GM23248 (cell line): ENCODE measurements at regions not wholly inside any gene's neighbourhood (a gene's known extent, or its start where the extent isn't known, plus 50 kb on each side); places are given as distances from the start of the nearest gene placed in this dataset.
A peak's percentile ranks its signal among the peaks of the same experiment; 100 is the strongest.

Source experiments
- DNase-seq: peaks from one replicate; pipeline ENCODE4 v3.0.0-alpha.2; 2015
- H2AFZ ChIP-seq: fragments of 200-600 bp; sonication (generic); 2 replicates; pipeline ENCODE4 v1.6.1; 2016; ENCODE audit warnings: antibody characterized with exemption
- H3F3A ChIP-seq: fragments of 200-600 bp; sonication (generic); 2 replicates; pipeline ENCODE4 v1.6.1; 2016; ENCODE audit warnings: mild to moderate bottlenecking, antibody characterized with exemption, mixed run types; ENCODE audit not compliant: insufficient read depth
- H3K27ac ChIP-seq: fragments of 200-600 bp; sonication (generic); 2 replicates; pipeline ENCODE4 v1.5.1; 2016; ENCODE audit warnings: mild to moderate bottlenecking
- H3K27me3 ChIP-seq: fragments of 200-600 bp; sonication (generic); replicated peaks from 2 replicates; pipeline ENCODE4 v1.6.1; 2016; ENCODE audit warnings: mild to moderate bottlenecking; ENCODE audit not compliant: insufficient read depth
- H3K36me3 ChIP-seq: fragments of 200-600 bp; sonication (generic); 2 replicates; pipeline ENCODE4 v1.6.1; 2016; ENCODE audit warnings: low read depth, mild to moderate bottlenecking
- H3K4me1 ChIP-seq: fragments of 200-600 bp; sonication (generic); 2 replicates; pipeline ENCODE4 v1.6.1; 2016; ENCODE audit warnings: mild to moderate bottlenecking; ENCODE audit not compliant: insufficient read depth
- H3K4me2 ChIP-seq: fragments of 200-600 bp; sonication (generic); one replicate; pipeline ENCODE4 v1.6.1; 2016; ENCODE audit warnings: mild to moderate bottlenecking; ENCODE audit not compliant: unreplicated experiment
- H3K4me3 ChIP-seq: fragments of 200-600 bp; sonication (generic); 2 replicates; pipeline ENCODE4 v1.5.1; 2016; ENCODE audit warnings: mild to moderate bottlenecking
- H3K79me2 ChIP-seq: fragments of 200-600 bp; sonication (generic); 2 replicates; pipeline ENCODE4 v1.6.1; 2016; ENCODE audit warnings: mild to moderate bottlenecking; ENCODE audit not compliant: insufficient read depth
- H3K9ac ChIP-seq: fragments of 200-600 bp; sonication (generic); 2 replicates; pipeline ENCODE4 v1.6.1; 2016; ENCODE audit warnings: mild to moderate bottlenecking
- H3K9me2 ChIP-seq: fragments of 200-600 bp; sonication (generic); 2 replicates; pipeline ENCODE4 v1.6.1; 2016; ENCODE audit warnings: mixed run types, mild to moderate bottlenecking, moderate library complexity; ENCODE audit not compliant: insufficient read depth
- H3K9me3 ChIP-seq: fragments of 200-600 bp; sonication (generic); one replicate; pipeline ENCODE4 v1.6.1; 2017; ENCODE audit warnings: low read depth
- H4K20me1 ChIP-seq: fragments of 200-600 bp; sonication (generic); 2 replicates; pipeline ENCODE4 v1.6.0; 2016; ENCODE audit not compliant: insufficient read depth
- EZH2 ChIP-seq: fragments of 200-600 bp; sonication (generic); IDR thresholded peaks from 2 replicates; pipeline ENCODE4 v1.6.1; 2018; ENCODE audit warnings: antibody characterized with exemption, mild to moderate bottlenecking; ENCODE audit not compliant: insufficient read depth, poor library complexity, severe bottlenecking
- EZH2phosphoT487 ChIP-seq: fragments of 200-600 bp; sonication (generic); IDR thresholded peaks from 2 replicates; pipeline ENCODE4 v1.6.1; 2018; ENCODE audit warnings: antibody characterized with exemption, moderate library complexity, mild to moderate bottlenecking, low read depth; ENCODE audit not compliant: insufficient read depth
- WGBS, 2 experiments: methylation state at CpG; one replicate each; pipeline ENCODE4 v1.1.6; 2015 to 2017; ENCODE audit warnings: low lambda C conversion rate in 2 of 2, low coverage in 1 of 2; ENCODE audit errors: missing lambda C conversion rate in 2 of 2; 5-methylcytosine and 5-hydroxymethylcytosine counted together
- in situ Hi-C: fragments of 300-500 bp; cut with MboI; formaldehyde crosslinking; loops from 2 replicates; pipeline ENCODE4 v1.15.0; 2020

DNA sequence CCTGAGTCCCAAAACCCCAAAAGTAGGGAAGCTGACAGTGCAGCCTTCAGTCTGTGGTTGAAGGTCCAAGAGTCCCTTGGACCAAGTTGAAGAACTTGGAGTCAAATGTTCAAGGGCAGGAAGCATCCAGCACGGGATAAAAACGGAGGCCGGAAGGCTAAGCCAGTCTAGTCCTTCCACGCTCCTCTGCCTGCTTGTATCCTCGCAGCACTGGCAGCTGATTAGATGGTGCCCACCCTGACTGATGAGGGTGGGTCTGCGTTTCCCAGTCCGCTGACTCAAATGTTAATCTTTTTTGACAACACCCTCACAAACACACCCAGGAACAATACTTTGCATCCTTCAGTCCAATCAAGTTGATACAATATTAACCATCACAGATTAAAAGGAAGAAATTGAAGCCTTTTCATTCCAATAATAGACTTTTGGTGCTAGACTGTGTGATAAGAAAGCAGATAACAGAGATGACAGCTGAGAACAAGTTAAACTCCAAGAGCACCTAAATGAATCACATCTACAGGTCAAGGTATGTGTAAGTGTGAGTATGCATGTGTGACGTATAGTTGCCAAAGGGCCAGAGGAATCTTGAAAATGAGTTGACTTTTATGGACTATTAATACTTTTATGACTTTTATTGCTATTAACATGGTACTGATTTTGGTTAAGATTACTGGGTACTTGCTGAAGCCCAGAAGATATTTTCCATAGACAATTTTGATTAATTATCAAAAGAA, 933.5 kb upstream of the SOX9 start:
- no peak for DNase-seq
- in situ Hi-C loops: no loop called here
- no peaks in the 10 kb centered on the region for H4K20me1 ChIP-seq
- no peaks in the 10 kb centered on the region for H3K9me2 ChIP-seq
- no peak overlapping the region for H3K27ac ChIP-seq
- no peak overlapping the region for H3K9ac ChIP-seq
- no peaks in the 10 kb centered on the region for H3K9me3 ChIP-seq
- H3K4me3 ChIP-seq: no peak overlapping the region
- no peak overlapping the region for H2AFZ ChIP-seq
- peaks cover 22% of the 10 kb centered on the region for H3K4me1 ChIP-seq
- WGBS, 2 experiments: 96 to 98% methylated on average over 8 of the region's 8 CpGs
- H3K79me2 ChIP-seq: no peaks in the 10 kb centered on the region
- H3F3A ChIP-seq: peaks cover 29% of the 10 kb centered on the region
- H3K27me3 ChIP-seq: no peaks in the 10 kb centered on the region
- no peak overlapping the region for H3K4me2 ChIP-seq
- no peaks in the 10 kb centered on the region for H3K36me3 ChIP-seq
- TF ChIP-seq EZH2 (no peak), EZH2phosphoT487 (no peak)

DNA sequence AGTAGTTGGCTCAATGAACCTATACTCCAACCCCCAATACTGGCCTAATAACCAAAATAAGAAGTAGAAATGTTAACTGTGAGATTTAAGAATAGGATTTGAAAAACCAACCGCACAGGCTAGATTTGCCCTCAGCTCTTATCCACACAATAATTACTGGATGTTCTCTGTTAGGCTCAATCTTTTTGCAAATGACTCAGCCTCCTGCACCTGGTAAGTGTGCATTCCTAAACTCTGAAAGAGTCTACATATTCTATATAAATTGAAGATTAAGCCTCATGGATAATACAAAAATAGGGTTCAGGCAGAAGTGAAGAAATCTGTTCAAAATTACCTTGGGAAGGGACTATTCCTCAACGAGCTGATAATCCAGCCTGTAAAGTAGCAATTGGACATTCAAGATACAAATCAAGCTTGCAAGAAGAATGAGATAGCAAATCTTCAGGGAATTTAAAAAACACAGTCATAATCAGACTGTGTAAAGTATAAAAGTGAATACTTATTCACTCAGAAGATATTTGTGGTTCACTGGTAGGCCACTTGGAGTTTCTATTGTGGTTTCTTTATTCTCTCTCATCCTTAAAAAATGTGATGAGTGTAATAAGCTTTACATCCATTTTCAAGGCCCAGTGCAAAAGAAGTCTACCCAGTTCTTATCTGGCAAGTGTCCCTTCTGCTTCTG, 931.9 kb upstream of the SOX9 start:
- no peak overlapping the region for H2AFZ ChIP-seq
- peak; percentile 92 for DNase-seq
- no peak overlapping the region for H3K4me3 ChIP-seq
- no peaks in the 10 kb centered on the region for H4K20me1 ChIP-seq
- H3K27me3 ChIP-seq: no peaks in the 10 kb centered on the region
- H3K9me2 ChIP-seq: no peaks in the 10 kb centered on the region
- peaks cover 29% of the 10 kb centered on the region for H3F3A ChIP-seq
- TF ChIP-seq EZH2 (no peak), EZH2phosphoT487 (0 out of 2 replicates have a peak, but pooled peaks have one; percentile 58)
- peak overlapping the region; percentile 64 for H3K4me2 ChIP-seq
- no peaks in the 10 kb centered on the region for H3K79me2 ChIP-seq
- in situ Hi-C loops: no loop called here
- peak overlapping the region; percentile 21; the same call in 1 of the 2 replicates for H3K9ac ChIP-seq
- peaks cover 22% of the 10 kb centered on the region for H3K4me1 ChIP-seq
- 29 to 34% methylated on average over 2 of the region's 2 CpGs for WGBS, 2 experiments
- H3K36me3 ChIP-seq: no peaks in the 10 kb centered on the region
- no peaks in the 10 kb centered on the region for H3K9me3 ChIP-seq
- H3K27ac ChIP-seq: peak overlapping the region; percentile 71

GRCh38 chr17:71189493-71189831, 931.4 kb upstream of the SOX9 start:
- H3K9me2 ChIP-seq: no peaks in the 10 kb centered on the region
- peak overlapping the region; percentile 58 for H3K4me2 ChIP-seq
- H3K27ac ChIP-seq: peak overlapping the region; percentile 51
- in situ Hi-C loops: no loop called here
- no peaks in the 10 kb centered on the region for H3K36me3 ChIP-seq
- TF ChIP-seq EZH2 (no peak), EZH2phosphoT487 (0 out of 2 replicates have a peak, but pooled peaks have one; percentile 2)
- no peak overlapping the region for H2AFZ ChIP-seq
- 71 to 75% methylated on average over 4 of the region's 4 CpGs for WGBS, 2 experiments
- no peak overlapping the region for H3K4me3 ChIP-seq
- no peaks in the 10 kb centered on the region for H4K20me1 ChIP-seq
- peaks cover 29% of the 10 kb centered on the region for H3F3A ChIP-seq
- no peak for DNase-seq
- H3K79me2 ChIP-seq: no peaks in the 10 kb centered on the region
- H3K9ac ChIP-seq: 0 out of 2 replicates have a peak overlapping the region, but pooled peaks have one; percentile 5
- H3K27me3 ChIP-seq: no peaks in the 10 kb centered on the region
- H3K9me3 ChIP-seq: no peaks in the 10 kb centered on the region
- H3K4me1 ChIP-seq: peaks cover 22% of the 10 kb centered on the region

DNA sequence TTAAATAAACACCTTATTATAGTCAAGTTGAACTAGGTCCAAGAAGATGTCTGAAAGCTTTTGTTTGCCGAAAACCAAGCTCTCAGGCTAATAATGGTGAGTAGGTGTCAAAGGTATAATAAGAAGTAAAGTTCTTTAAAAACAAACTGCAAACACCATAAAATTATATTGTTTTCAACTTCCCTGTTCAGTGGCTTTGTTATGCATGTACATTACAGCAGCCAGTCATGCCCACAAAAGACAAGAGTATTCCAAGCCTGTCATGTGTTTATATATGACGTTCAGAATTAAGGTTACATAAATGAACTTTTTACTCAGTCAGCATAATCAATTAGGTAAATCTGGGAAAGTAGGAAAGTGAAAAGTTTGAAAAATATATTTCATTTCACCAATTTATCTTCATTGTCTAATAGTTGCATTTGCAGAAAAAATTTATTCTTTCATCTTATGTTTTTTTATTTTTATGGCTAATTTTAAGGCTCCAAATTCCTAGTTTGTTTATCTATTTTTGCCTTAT, 928.7 kb upstream of the SOX9 start:
- H3K4me1 ChIP-seq: peaks cover 18% of the 10 kb centered on the region
- TF ChIP-seq EZH2: no peak
- no peak for TF ChIP-seq EZH2phosphoT487
- WGBS, 2 experiments: 95 to 97% methylated on average over 2 of the region's 2 CpGs
- in situ Hi-C loops: no loop called here
- DNase-seq: no peak
- H3K27me3 ChIP-seq: no peaks in the 10 kb centered on the region
- no peaks in the 10 kb centered on the region for H4K20me1 ChIP-seq
- no peaks in the 10 kb centered on the region for H3K36me3 ChIP-seq
- no peaks in the 10 kb centered on the region for H3K9me3 ChIP-seq
- no peak overlapping the region for H2AFZ ChIP-seq
- H3K4me2 ChIP-seq: no peak overlapping the region
- H3K27ac ChIP-seq: no peak overlapping the region
- no peak overlapping the region for H3K4me3 ChIP-seq
- peaks cover 29% of the 10 kb centered on the region for H3F3A ChIP-seq
- no peaks in the 10 kb centered on the region for H3K79me2 ChIP-seq
- H3K9me2 ChIP-seq: no peaks in the 10 kb centered on the region
- H3K9ac ChIP-seq: no peak overlapping the region
